ENCODE measurements at regions not wholly inside any gene's neighbourhood (a gene's known extent, or its start where the extent isn't known, plus 50 kb on each side); places are given as distances from the start of the nearest gene placed in this dataset.

GRCh38 chr3:16794257-16794656, 90.5 kb upstream of the PLCL2 start:
- Mint-ChIP-seq H3K4me1 (ENCODE audit: low read depth) (peaks cover 17% of the 10 kb centered on the region), H3K9me3 (no peaks in the 10 kb centered on the region), H3K4me3 (no peak overlapping the region), H3K27me3 (no peaks in the 10 kb centered on the region), H3K36me3 (ENCODE audit: low read depth) (no peaks in the 10 kb centered on the region), H3K27ac (no peak overlapping the region)
- Histone ChIP-seq H3K36me3 (ENCODE audit: insufficient read depth, low read length) (no peaks in the 10 kb centered on the region), H3K4me1 (ENCODE audit: insufficient read depth, low read length) (no peaks in the 10 kb centered on the region), H3K9me3 (ENCODE audit: control insufficient read depth in 1 of 2, insufficient read depth in 1 of 2, low read length in 2 of 2) (no peaks in the 10 kb centered on the region), H3K27ac (ENCODE audit: low read depth in 1 of 2, low read length in 2 of 2) (no peak overlapping the region), H3K27me3 (ENCODE audit: control insufficient read depth in 1 of 2, insufficient read depth in 2 of 2, low read length in 2 of 2) (no peaks in the 10 kb centered on the region), H3K4me3 (ENCODE audit: low read length) (no peak overlapping the region)
- ChIA-PET CTCF (no interaction called here), POLR2A (no interaction called here)
- intact Hi-C loops (cut with DNase I, micrococcal nuclease): no loop called here
- no peak for DNase-seq
- ATAC-seq (ENCODE audit: poor library complexity): no peak
- no peak for TF ChIP-seq CTCF (IDR thresholded peaks at IDR 0.05)

- H3K4me3 Mint-ChIP-seq: no peak overlapping the region
- POLR2A ChIA-PET: no interaction called here
- no peaks in the 10 kb centered on the region for H3K36me3 Mint-ChIP-seq (ENCODE audit: low read depth)
- H3K9me3 ChIP-seq (ENCODE audit: control insufficient read depth in 1 of 2, insufficient read depth in 1 of 2, low read length in 2 of 2): no peaks in the 10 kb centered on the region
- no peak overlapping the region for H3K27ac ChIP-seq (ENCODE audit: low read depth in 1 of 2, low read length in 2 of 2)
- DNase-seq (no peak), ATAC-seq (ENCODE audit: poor library complexity) (no peak)
- peaks cover 19% of the 10 kb centered on the region for H3K4me1 Mint-ChIP-seq (ENCODE audit: low read depth)
- no peaks in the 10 kb centered on the region for H3K9me3 Mint-ChIP-seq
- H3K4me1 ChIP-seq (ENCODE audit: insufficient read depth, low read length): peaks cover 6% of the 10 kb centered on the region
- H3K27ac Mint-ChIP-seq: no peak overlapping the region
- H3K36me3 ChIP-seq (ENCODE audit: insufficient read depth, low read length): no peaks in the 10 kb centered on the region
- no peaks in the 10 kb centered on the region for H3K27me3 Mint-ChIP-seq
- intact Hi-C loops (cut with DNase I, micrococcal nuclease): no loop called here
- no peak overlapping the region for H3K4me3 ChIP-seq (ENCODE audit: low read length)
- CTCF ChIA-PET: no interaction called here
- TF ChIP-seq CTCF (IDR thresholded peaks at IDR 0.05): no peak
- no peaks in the 10 kb centered on the region for H3K27me3 ChIP-seq (ENCODE audit: control insufficient read depth in 1 of 2, insufficient read depth in 2 of 2, low read length in 2 of 2)
Observed at GRCh38 chr3:16795581-16795980, 89.2 kb upstream of the PLCL2 start.

GRCh38 chr3:16797831-16798230, 86.9 kb upstream of the PLCL2 start:
- Mint-ChIP-seq H3K27me3 (no peaks in the 10 kb centered on the region), H3K4me1 (ENCODE audit: low read depth) (peaks cover 37% of the 10 kb centered on the region), H3K27ac (no peak overlapping the region), H3K9me3 (no peaks in the 10 kb centered on the region), H3K36me3 (ENCODE audit: low read depth) (no peaks in the 10 kb centered on the region), H3K4me3 (no peak overlapping the region)
- CTCF ChIA-PET: no interaction called here
- intact Hi-C loops (cut with DNase I, micrococcal nuclease): no loop called here
- Histone ChIP-seq H3K4me3 (ENCODE audit: low read length) (no peak overlapping the region), H3K9me3 (ENCODE audit: control insufficient read depth in 1 of 2, insufficient read depth in 1 of 2, low read length in 2 of 2) (no peaks in the 10 kb centered on the region), H3K27me3 (ENCODE audit: control insufficient read depth in 1 of 2, insufficient read depth in 2 of 2, low read length in 2 of 2) (no peaks in the 10 kb centered on the region), H3K27ac (ENCODE audit: low read depth in 1 of 2, low read length in 2 of 2) (no peak overlapping the region), H3K36me3 (ENCODE audit: insufficient read depth, low read length) (no peaks in the 10 kb centered on the region), H3K4me1 (ENCODE audit: insufficient read depth, low read length) (peaks cover 9% of the 10 kb centered on the region)
- POLR2A ChIA-PET: interaction anchor here (0.5 kb wide), 1 partner anchor 569 kb away, joined by 3 read pairs; no protein-coding TSS in a partner anchor
- DNase-seq: no peak
- TF ChIP-seq CTCF (IDR thresholded peaks at IDR 0.05): no peak
- ATAC-seq (ENCODE audit: poor library complexity): no peak
